HUDEP-2 (cell line): ENCODE measurements at regions not wholly inside any gene's neighbourhood (a gene's known extent, or its start where the extent isn't known, plus 50 kb on each side); places are given as distances from the start of the nearest gene placed in this dataset.

ENCODE experiments used
- DNase-seq, 76 experiments: peaks; one replicate each; lab custom pipeline; 2025; ENCODE audit not compliant: unreplicated experiment in 76 of 76; lab: John Stamatoyannopoulos, UW

GRCh38 chr4:125072269-125072668 lies 242.5 kb upstream of the FAT4 start:
- DNase-seq = no peak

GRCh38 chr4:125070861-125071260 lies 243.9 kb upstream of the FAT4 start:
- DNase-seq = no peak

- no peak for DNase-seq
Observed at GRCh38 chr4:125062115-125063050, 252.4 kb upstream of the FAT4 start.

- no peak for DNase-seq
Observed at GRCh38 chr4:125060376-125060775, 254.4 kb upstream of the FAT4 start.

- no peak for DNase-seq
Observed at GRCh38 chr4:125049711-125050110, 265.0 kb upstream of the FAT4 start.

GRCh38 chr4:125045311-125045710 lies 269.4 kb upstream of the FAT4 start:
- DNase-seq = no peak

GRCh38 chr4:125044886-125045285 lies 269.9 kb upstream of the FAT4 start:
- no peak for DNase-seq

GRCh38 chr4:125043486-125043885 lies 271.3 kb upstream of the FAT4 start:
- no peak for DNase-seq

GRCh38 chr4:125042041-125042440 lies 272.7 kb upstream of the FAT4 start:
- no peak for DNase-seq

GRCh38 chr4:125041372-125041930 lies 273.3 kb upstream of the FAT4 start:
- no peak for DNase-seq

- DNase-seq = no peak
Observed at GRCh38 chr4:125039550-125039949, 275.2 kb upstream of the FAT4 start.

GRCh38 chr4:125022855-125023501 lies 291.8 kb upstream of the FAT4 start:
- peak in 11 of 76 experiments; percentile 0 to 25 (median 3) for DNase-seq

- no peak for DNase-seq
Observed at GRCh38 chr4:125021189-125021588, 293.6 kb upstream of the FAT4 start.

- DNase-seq = no peak
Observed at GRCh38 chr4:125020089-125021034, 294.4 kb upstream of the FAT4 start.

GRCh38 chr4:125016892-125017299 lies 297.9 kb upstream of the FAT4 start:
- no peak for DNase-seq

- DNase-seq = no peak
Observed at GRCh38 chr4:125013891-125014290, 300.9 kb upstream of the FAT4 start.

- peak in 1 of 76 experiments; percentile 1 for DNase-seq
Observed at GRCh38 chr4:125011646-125012045, 299.1 kb upstream of the ANKRD50 start.

GRCh38 chr4:125010796-125011503 lies 298.4 kb upstream of the ANKRD50 start:
- no peak for DNase-seq

GRCh38 chr4:125008676-125009075 lies 296.1 kb upstream of the ANKRD50 start:
- no peak for DNase-seq

GRCh38 chr4:125004676-125005075 lies 292.1 kb upstream of the ANKRD50 start:
- DNase-seq = no peak
